WTC11 (cell line): ENCODE measurements at regions not wholly inside any gene's neighbourhood (a gene's known extent, or its start where the extent isn't known, plus 50 kb on each side); places are given as distances from the start of the nearest gene placed in this dataset.

ENCODE experiments used
- CTCF ChIP-seq: fragments of 200-600 bp; IDR thresholded peaks from 2 replicates; pipeline ENCODE4 v1.8.0; 2022; ENCODE audit warnings: antibody characterized with exemption
- FOXP1 ChIP-seq: sonication (generic); formaldehyde crosslinking; IDR thresholded peaks from 2 replicates; pipeline ENCODE4 v1.8.0; 2022; ENCODE audit warnings: missing genetic modification reagents, mild to moderate bottlenecking, moderate library complexity, borderline replicate concordance
- JUN ChIP-seq: sonication (generic); formaldehyde crosslinking; IDR thresholded peaks from 2 replicates; pipeline ENCODE4 v1.8.0; 2023; ENCODE audit warnings: mild to moderate bottlenecking, missing genetic modification reagents
- USF2 ChIP-seq: sonication (generic); formaldehyde crosslinking; IDR thresholded peaks from 2 replicates; pipeline ENCODE4 v1.8.1; 2023; ENCODE audit warnings: mild to moderate bottlenecking, missing genetic modification reagents, moderate library complexity
- ZBTB43 ChIP-seq: sonication (generic); formaldehyde crosslinking; IDR thresholded peaks from 2 replicates; pipeline ENCODE4 v1.8.1; 2023; ENCODE audit warnings: mild to moderate bottlenecking, missing genetic modification reagents
- ZNF138 ChIP-seq: sonication (generic); formaldehyde crosslinking; conservative IDR thresholded peaks from 2 replicates; pipeline ENCODE4 v1.8.1; 2022; ENCODE audit warnings: mild to moderate bottlenecking, moderate library complexity, missing genetic modification reagents
- TF ChIP-seq, protein P1 (sequence below): sonication (generic); formaldehyde crosslinking; conservative IDR thresholded peaks from 2 replicates; pipeline ENCODE4 v1.8.1; 2022; ENCODE audit warnings: mild to moderate bottlenecking, missing genetic modification reagents

- TF ChIP-seq FOXP1 (CRISPR knock-in tag) (no peak), ZBTB43 (CRISPR knock-in tag) (no peak), ZNF138 (no peak), JUN (CRISPR knock-in tag) (no peak), USF2 (CRISPR knock-in tag) (no peak), CTCF (no peak)
- TF ChIP-seq, protein P1, sequence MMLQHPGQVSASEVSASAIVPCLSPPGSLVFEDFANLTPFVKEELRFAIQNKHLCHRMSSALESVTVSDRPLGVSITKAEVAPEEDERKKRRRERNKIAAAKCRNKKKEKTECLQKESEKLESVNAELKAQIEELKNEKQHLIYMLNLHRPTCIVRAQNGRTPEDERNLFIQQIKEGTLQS (CRISPR knock-in tag), result no peak
These were observed 111.2 kb downstream of the LRIG3 start for GRCh38 chr12:58809064-58809607.
